ENCODE measurements at regions not wholly inside any gene's neighbourhood (a gene's known extent, or its start where the extent isn't known, plus 50 kb on each side); places are given as distances from the start of the nearest gene placed in this dataset.

- H3K27ac Mint-ChIP-seq = no peak overlapping the region
- no peak overlapping the region for H3K4me3 ChIP-seq (replicated peaks in 1 of 3; ENCODE audit: low read depth in 2 of 3, low read length in 3 of 3)
- H3K4me1 Mint-ChIP-seq = no peaks in the 10 kb centered on the region
- intact Hi-C loops (cut with micrococcal nuclease) = no loop called here
- no peak overlapping the region for H3K9ac ChIP-seq (ENCODE audit: insufficient read depth, low read length, poor library complexity, severe bottlenecking)
- no peak overlapping the region for H3K4me2 ChIP-seq (replicated peaks; ENCODE audit: extremely low read depth, low read length, poor library complexity, severe bottlenecking)
- H3K27ac ChIP-seq (ENCODE audit: low read depth in 1 of 2, low read length in 2 of 2) = no peak overlapping the region
- H3K27me3 Mint-ChIP-seq (ENCODE audit: low read depth in 3 of 3) = peaks cover 0 to 1% (median 0%) of the 10 kb centered on the region in 3 donors
- H3K36me3 ChIP-seq (replicated peaks in 1 of 2; ENCODE audit: control insufficient read depth in 1 of 2, insufficient read depth in 2 of 2, low read length in 2 of 2) = no peaks in the 10 kb centered on the region
- peaks cover 8 to 28% (median 13%) of the 10 kb centered on the region in 7 donors for H3K9me3 Mint-ChIP-seq
- H3K4me3 Mint-ChIP-seq = no peak overlapping the region
- H3K27me3 ChIP-seq (ENCODE audit: control insufficient read depth in 2 of 2, insufficient read depth in 2 of 2, low read length in 2 of 2) = no peaks in the 10 kb centered on the region
- no peaks in the 10 kb centered on the region for H4K20me1 ChIP-seq (ENCODE audit: insufficient read depth, low read length)
- no peak for TF ChIP-seq CTCF (IDR thresholded peaks at IDR 0.05)
- H3K4me1 ChIP-seq (ENCODE audit: control insufficient read depth in 1 of 2, insufficient read depth in 2 of 2, low read length in 2 of 2) = no peaks in the 10 kb centered on the region
- no peak for DNase-seq
- no peaks in the 10 kb centered on the region for H3K36me3 Mint-ChIP-seq
- no peaks in the 10 kb centered on the region for H3K79me2 ChIP-seq (ENCODE audit: insufficient read depth, low read length)
- 99% methylated on average over 9 of the region's 13 CpGs for WGBS (ENCODE audit: insufficient coverage)
- no peak overlapping the region for H2AFZ ChIP-seq (ENCODE audit: insufficient read depth, low read depth, low read length, poor library complexity, severe bottlenecking)
- H3K9me3 ChIP-seq (replicated peaks in 1 of 2; ENCODE audit: control insufficient read depth in 1 of 2, insufficient read depth in 1 of 2, low read length in 2 of 2) = peaks cover 3 to 19% of the 10 kb centered on the region in 2 donors
These were observed 56.5 kb upstream of the C14orf180 start for GRCh38 chr14:104522926-104523545.

GRCh38 chr14:104523546-104523935, 56.0 kb upstream of the C14orf180 start:
- no peaks in the 10 kb centered on the region for H3K27me3 ChIP-seq (ENCODE audit: control insufficient read depth in 2 of 2, insufficient read depth in 2 of 2, low read length in 2 of 2)
- Mint-ChIP-seq H3K4me1 (no peaks in the 10 kb centered on the region), H3K9me3 (peaks cover 12 to 28% (median 17%) of the 10 kb centered on the region in 7 donors), H3K36me3 (no peaks in the 10 kb centered on the region), H3K4me3 (no peak overlapping the region), H3K27me3 (ENCODE audit: low read depth in 3 of 3) (peaks cover 0 to 1% (median 0%) of the 10 kb centered on the region in 3 donors), H3K27ac (no peak overlapping the region)
- H3K36me3 ChIP-seq (replicated peaks in 1 of 2; ENCODE audit: control insufficient read depth in 1 of 2, insufficient read depth in 2 of 2, low read length in 2 of 2) = no peaks in the 10 kb centered on the region
- no peak overlapping the region for H3K4me2 ChIP-seq (replicated peaks; ENCODE audit: extremely low read depth, low read length, poor library complexity, severe bottlenecking)
- no peak overlapping the region for H3K4me3 ChIP-seq (replicated peaks in 1 of 3; ENCODE audit: low read depth in 2 of 3, low read length in 3 of 3)
- H4K20me1 ChIP-seq (ENCODE audit: insufficient read depth, low read length) = no peaks in the 10 kb centered on the region
- intact Hi-C loops (cut with micrococcal nuclease) = no loop called here
- DNase-seq = no peak
- no peak overlapping the region for H2AFZ ChIP-seq (ENCODE audit: insufficient read depth, low read depth, low read length, poor library complexity, severe bottlenecking)
- TF ChIP-seq CTCF (IDR thresholded peaks at IDR 0.05) = no peak
- H3K4me1 ChIP-seq (ENCODE audit: control insufficient read depth in 1 of 2, insufficient read depth in 2 of 2, low read length in 2 of 2) = no peaks in the 10 kb centered on the region
- no peaks in the 10 kb centered on the region for H3K79me2 ChIP-seq (ENCODE audit: insufficient read depth, low read length)
- H3K27ac ChIP-seq (ENCODE audit: low read depth in 1 of 2, low read length in 2 of 2) = no peak overlapping the region
- H3K9me3 ChIP-seq (replicated peaks in 1 of 2; ENCODE audit: control insufficient read depth in 1 of 2, insufficient read depth in 1 of 2, low read length in 2 of 2) = peaks cover 8 to 23% of the 10 kb centered on the region in 2 donors
- H3K9ac ChIP-seq (ENCODE audit: insufficient read depth, low read length, poor library complexity, severe bottlenecking) = no peak overlapping the region
- 80% methylated on average over 5 of the region's 7 CpGs for WGBS (ENCODE audit: insufficient coverage)

Measured in CD14-positive monocyte (primary cell).